ENCODE measurements at regions not wholly inside any gene's neighbourhood (a gene's known extent, or its start where the extent isn't known, plus 50 kb on each side); places are given as distances from the start of the nearest gene placed in this dataset.
A peak's percentile ranks its signal among the peaks of the same experiment; 100 is the strongest.

DNA sequence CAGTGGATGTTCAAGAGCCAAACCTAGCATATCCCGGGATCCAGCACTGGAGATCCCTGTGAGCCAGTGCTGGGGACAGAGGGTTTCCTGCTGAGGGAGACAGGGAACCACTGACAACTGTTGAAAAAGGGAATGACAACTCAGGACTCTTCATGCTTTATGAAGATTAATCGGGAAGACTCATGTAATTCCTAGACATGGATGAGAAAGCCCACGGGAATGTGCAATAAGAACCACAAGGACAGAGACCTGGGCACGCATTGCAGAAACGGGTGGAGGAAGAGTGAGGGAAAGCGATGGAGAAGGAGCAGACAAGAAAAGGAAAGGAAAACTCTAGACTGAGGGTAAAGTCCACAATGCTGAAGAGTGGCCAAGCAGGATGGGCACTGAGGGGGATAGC is 296.0 kb downstream of the PCNX1 start:
- DNase-seq: no peak

DNA sequence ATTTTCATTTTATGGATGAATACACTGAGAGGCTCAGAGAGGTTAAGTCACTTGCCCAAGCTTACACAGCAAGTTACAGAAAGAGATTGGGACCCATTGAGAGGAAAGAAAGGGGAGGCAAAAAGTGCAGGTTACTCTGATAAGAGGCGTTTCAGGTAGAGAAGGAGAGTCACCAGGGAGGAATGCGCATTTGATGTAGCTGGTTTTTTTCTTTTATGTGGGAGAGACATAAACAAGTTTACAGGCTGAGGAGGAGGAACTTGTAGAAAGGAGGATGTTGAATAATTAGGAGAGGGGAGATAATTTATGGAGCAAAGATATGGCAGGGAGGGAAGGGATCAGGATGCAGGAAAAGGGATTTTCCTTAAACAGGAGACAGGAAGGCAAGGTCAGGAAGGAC is 297.0 kb downstream of the PCNX1 start:
- no peak for DNase-seq

DNA sequence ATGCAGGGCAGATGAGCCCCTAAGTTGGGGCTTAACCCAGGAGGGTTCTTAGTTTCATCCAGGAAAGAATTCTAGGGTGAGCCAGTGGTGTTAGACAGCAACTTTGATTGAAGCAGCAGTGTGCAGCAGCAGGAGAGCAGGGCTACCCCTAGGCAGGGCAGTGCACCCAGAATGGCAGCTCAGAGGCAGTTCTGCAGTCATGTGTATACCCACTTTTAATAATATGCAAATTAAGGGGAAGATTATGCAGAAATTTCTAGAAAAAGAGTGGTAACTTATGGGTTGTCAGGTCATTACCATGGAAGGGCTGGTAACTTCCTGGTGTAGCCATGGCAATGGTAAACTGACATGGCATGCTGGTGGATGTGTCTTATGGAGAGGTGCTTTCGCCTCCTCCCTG is 297.5 kb downstream of the PCNX1 start:
- no peak for DNase-seq

DNA sequence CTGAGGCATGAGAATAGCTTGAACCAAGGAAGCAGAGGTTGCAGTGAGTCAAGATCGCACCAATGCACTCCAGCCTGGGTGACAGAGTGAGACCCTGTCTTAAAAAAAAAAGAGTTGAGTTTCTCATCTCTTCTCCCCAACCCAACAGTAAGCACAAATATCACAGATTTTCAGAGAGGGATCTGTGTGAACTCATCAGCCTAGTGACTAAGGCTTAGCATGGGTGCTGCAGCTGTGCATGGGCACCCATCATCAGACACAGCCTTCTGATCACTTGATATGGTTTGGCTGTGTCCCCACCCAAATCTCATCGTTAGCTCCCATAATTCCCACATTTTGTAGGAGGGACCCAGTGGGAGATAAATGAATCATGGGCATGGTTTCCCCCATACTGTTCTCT is 298.9 kb downstream of the PCNX1 start:
- no peak for DNase-seq

DNA sequence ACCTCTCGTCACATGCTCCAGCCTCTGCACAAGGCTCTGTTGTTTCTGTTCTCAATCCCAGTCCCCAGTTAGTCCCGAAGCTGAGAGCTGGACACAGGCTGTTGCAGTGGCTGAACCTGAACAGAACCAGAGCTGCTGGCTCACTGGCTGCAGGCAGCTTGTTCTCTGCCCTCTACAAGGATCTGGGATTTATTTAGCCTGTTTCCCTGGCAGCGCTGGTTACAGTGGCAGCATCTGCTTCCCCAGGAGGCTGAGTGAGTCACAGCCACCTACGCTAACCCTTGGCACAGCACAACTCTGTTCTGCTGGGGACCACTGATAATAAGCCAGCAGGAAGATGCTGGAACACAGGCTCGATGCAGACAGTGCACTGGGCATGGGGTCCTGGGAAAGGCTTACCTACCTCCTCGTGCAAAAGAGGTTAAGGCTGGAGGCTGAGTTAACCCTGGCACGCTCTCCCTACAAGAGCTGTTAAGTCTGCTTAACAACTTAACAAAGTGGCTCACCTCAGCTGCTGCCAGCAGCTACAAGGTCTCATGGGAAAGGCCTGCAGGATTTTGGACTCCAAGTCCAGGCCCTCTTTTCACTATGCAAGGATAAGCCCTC is 299.6 kb downstream of the PCNX1 start:
- no peak for DNase-seq

DNA sequence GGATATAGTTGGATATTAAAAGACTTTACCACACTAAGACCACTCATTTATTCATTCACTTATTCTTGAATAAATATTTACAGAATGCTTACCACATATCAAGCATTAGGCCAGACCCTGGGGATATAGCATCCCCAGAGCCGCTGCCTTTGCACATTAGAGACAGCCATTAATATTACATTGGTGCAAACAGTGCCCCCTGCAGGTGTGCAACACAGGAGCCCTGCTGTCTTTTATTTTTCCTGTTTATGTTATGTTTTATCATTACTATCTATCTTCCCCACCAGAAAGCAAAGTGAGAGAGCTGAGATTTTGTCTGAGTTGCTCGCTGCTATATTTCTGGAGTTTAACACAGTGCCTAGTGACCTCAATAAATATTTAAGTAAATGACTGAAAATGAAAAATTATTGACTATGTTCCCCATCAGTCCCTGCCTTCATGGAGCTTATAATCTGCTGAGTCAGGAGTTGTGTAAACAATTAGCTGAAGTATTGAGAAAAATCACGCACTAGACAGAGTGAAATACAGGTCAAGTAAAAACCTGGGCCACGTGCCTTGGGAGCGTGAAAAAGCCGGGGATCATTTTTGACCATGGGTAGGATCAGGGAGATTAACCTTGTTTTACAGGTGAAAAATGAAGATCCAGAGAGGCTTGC is 301.6 kb downstream of the PCNX1 start:
- peak; percentile 16 for DNase-seq

DNA sequence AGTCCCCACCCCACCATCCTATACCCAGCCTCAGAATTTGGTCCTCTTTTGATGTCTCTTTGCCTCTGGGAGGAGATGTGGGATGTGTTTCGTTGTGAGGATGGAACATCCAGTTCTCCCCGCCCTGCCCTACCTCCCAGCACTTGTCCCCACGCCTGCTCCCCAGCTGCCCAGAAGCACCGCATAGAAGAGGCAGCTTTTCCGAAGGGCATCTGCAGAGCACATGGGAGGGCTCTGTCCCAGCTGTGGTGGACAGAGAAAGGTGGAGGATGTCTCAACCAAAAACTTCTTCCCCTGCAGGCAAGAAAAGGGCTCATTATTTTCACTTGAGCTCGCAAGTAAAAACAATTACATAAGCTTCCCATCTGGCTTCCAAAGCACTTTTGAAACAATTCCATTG is 302.6 kb downstream of the PCNX1 start:
- no peak for DNase-seq

DNA sequence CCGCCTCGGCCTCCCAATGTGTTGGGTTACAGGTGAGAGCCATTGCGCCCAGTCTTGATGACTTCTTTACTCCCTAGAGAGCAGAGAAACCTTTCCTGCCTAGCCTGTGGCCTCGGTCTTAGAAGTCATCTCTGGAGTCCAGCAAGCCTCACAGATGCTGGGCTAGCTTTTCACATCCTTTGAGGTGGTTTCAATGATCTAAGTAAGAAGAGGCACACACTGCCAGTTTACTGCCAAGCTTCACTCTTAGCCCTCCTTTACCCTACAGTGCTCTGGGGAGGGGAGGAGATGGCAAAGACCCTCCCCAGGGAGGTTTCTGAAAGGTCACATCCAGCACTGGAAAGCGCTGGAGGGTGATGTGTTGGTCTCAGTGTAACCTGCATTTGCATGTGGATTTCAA is 304.8 kb downstream of the PCNX1 start:
- no peak for DNase-seq

DNA sequence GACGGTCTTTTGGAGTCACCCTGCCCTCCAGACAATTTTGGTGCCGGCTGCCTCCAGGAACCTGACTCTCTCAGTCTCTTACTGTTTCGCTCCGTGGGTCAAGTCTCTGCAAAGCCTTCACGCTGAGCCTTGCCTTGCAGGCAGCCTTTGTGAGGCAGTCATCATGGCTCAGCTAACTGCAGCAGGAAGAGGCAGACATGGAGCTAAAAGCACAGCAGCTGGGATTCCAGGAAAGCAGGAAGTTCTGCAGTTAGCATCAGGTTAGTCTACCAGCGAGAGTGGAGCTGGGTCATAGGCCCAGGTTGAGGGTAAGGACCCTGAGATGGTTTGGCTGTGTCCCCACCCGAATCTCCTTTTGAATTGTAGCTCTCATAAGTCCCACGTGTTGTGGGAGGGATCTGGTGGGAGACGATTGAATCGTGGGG is 305.4 kb downstream of the PCNX1 start:
- no peak for DNase-seq

DNA sequence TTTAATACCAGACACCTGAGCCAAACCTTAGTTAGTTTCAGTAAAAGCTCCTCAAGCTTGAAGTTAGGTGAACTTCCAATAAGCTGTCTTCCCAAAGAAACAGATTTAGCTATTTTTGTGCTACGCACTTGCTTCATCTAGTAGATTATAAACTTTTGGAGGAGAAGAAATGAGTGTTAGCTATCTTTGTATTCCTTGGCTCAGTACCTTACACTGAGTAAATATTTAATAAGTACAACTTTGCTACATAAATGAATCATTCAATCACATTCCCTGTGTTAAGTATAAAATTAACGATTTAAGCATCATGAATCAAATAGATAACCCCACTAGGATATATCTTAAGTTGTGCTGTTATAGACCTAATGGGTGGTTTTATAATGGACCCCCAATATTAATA is 307.0 kb downstream of the PCNX1 start:
- no peak for DNase-seq

DNA sequence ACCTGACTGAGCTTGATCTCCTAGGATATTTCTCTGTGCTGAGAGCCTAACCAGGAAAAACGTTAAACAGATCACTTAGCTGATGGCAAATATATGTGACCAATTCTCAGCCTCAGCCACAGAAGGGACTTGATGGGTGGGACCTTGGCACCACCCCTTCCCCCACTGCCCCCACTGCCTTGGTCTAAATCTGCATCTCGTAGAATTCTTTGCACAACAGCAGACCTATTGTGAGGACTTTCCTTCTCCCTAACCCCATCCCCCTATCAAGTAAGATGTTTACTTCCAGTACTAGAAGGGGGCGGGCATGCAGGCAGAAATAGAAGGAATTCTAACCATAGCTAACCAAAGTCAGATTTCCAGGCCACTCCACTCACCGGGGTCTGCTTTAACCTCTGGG is 313.2 kb downstream of the PCNX1 start:
- DNase-seq: no peak

DNA sequence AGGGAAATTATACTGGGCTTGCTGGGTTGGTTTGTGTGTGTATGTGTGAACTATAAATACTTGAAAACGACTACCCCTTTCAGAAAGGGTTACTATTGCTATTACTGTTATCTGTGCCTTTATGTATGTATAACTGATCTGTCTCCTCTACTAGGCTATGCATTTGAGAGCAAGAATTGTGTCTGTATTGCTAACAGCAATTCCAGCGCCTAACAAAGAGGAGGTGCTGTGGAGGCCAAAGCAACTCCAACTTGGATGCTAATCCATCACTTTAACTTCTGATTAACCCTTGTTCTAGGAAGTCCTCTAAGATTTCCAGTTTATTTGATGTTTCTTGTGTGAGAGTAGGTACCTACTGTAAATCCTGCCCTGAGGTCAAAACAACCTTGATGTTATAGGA is 313.9 kb downstream of the PCNX1 start:
- no peak for DNase-seq

DNA sequence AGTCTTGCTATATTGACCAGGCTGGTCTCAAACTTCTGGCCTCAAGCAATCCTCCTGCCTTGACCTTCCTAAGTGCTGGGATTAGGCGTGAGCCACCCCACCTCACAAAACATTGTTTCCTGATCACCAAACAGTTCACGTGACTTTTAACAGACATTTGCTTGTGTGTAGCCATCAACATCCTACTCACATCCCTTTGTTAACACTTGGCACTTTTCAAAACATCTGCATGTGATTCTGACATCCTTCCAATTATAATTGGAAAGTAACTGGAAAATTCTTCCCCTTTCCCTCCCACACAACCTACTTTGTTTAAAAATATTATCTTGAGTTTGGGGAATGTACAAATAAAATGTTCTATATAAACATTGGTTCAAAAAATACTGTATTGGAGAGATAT is 317.9 kb downstream of the PCNX1 start:
- DNase-seq: no peak

DNA sequence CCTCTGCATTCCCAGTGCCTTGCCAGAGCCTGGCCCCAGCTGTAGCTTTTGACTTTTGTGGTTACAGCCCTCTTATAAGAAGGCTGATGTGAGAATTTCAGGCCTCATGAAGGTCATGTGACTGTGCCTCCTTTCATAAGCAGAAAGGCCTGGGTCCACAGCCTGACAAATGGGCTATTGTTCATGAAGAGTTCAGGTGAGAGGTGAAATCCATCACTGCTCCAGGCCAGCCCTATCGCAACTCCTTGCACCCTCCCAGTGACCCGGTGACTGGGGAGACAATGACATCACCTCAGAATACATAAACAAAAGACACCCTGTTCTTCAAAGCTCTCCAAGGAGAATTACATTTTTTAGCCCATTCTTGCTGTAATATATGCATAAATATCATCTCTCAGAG is 321.5 kb downstream of the PCNX1 start:
- no peak for DNase-seq

DNA sequence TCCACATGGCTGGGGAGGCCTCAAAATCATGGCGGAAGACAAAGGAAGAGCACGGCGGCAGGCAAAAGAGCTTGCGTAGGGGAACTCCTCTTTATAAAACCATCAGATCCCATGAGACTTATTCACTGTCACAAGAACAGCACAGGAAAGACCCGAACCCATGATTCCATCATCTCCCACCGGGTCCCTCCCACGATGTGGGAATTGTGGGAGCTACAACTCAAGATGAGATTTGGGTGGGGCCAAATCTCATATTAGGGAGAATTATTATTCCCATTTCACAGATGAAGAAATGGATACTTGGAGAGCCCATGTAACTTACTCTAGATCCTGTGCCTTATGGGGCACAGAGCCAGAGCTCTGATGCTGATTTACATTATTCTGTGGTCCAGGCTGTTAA is 322.6 kb downstream of the PCNX1 start:
- DNase-seq: no peak

DNA sequence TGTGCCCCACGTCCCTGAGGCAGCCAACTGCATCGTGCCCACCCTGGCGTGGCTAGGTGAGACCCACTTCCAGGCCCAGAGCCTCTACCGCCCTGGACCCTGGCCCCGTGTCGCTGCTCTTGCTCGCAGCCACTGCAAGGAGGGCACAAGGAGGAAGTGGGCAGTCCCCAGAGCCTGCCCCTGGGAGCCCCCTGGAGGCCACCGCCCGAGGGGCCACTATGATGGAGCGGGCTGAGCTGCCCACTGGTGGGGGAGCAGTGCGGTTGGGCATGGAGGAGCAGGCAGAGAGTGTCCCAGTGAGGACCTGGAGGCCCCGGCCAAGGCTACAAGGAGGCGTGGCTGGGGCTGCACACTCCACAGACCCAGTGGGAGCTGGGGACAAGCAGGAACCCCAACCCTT is 323.6 kb downstream of the PCNX1 start:
- no peak for DNase-seq

DNA sequence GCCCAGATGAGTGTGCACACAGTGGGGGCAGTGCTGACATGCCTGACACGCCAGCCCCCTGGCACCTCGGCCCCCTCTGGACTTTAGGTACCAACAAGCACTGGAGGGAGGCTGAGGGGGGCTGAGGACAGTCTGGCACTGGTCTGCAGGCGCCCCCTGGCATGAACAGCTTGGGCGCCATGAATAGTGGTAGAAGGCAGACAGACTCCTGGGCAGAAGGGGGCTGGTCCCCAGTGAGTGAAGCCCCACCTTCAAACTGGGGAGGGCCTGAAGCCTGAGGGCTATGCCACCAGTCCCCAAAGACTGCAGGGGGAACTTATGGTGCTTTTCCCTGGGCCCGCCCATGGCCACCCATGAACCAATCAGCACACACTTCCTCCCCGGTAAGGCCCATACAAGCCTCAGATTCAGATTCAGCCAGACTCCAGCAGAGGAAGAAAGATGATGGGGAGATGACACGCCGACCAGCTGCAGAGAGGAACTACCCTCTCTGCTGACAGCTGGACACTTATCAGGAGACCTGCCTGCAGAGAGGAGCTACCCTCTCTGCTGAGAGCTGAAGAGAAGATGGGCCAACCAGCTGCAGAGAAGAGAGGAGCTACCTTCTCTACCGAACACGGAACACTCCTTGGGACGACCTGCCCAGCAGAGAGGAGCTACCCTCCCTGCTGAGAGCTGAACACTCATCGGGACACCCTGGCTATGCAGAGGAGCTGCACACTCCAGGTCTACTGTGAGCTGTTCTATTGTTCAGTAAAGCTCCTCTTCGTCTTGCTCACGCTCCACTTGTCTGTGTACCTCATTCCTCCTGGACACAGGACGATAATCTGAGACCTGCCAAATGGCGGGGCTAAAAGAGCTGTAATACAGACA is 324.5 kb downstream of the PCNX1 start:
- no peak for DNase-seq

DNA sequence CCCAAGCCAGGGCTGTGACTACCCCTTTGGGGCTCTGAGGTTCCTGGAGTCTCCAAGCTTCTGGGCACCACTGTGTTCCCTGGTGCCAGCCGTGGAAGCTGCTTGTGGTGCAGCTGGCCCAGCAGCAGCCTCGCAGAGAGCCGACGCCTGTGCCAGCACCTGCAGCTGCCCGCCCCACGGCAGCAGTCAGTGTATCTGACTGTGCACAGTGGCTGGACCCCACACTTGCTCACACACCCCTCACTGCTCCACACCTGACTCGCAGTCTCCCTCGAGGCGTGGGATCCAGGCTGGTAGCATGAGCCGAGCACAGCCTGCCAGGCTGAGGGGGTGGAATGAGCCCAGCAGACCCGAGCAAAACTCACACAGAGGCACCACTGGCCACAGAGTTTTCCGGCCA is 325.2 kb downstream of the PCNX1 start:
- no peak for DNase-seq

DNA sequence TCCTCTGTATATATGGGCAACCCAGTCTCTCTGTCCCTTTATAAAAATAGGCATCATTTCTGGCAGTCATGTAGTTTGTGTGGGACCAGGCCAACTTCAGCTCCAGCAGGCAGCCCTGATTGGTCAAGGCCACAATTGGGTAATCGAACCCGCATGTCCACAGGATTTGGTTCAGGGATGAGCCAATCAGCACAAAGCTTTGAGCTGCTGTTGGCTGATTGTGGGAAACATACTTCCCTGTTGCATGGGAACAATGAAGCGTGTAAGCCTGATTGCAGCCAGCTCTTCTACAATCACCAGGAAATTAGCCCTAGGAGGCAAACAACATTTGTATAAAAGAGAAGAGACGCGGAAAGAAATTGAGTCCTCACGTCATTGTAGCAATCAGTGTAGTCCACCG is 328.6 kb downstream of the PCNX1 start:
- no peak for DNase-seq

DNA sequence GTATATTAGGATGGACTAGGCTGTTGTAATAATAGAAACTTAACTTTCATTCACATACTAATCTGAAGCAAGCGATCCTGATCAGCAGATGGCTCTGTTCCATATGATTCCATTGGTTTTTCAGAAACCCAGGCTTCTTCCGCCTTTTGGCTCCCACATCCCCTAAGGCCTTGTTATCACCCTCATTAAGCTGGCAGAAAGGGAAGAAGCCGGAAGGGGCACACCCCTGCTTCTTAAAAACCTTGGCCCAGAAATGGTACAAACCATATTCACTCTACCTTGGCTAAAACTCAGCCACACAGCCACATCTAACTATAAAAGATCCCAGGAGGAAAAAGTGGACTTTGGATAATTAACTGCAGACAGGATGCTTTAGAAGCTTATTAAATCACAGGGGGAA is 329.2 kb downstream of the PCNX1 start:
- no peak for DNase-seq

DNA sequence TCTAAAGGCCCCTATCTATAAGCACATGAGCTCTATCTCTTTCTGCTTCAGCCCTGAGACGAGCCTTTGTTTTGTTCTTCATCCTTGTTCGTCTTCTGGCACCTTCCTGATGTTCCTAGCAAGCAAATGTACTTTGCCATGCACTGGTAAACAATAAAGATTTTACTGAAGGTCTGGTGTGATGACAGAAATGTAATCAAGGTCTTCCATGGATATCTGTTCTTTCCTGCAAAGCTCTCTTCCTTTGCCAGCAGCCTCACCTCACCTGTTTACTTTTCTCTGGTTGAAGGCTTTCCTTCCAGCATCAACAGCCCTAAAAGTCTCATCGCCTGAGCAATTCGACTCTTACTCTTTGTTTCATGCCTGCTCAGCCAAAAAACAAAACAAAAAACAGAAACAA is 330.3 kb downstream of the PCNX1 start:
- no peak for DNase-seq

DNA sequence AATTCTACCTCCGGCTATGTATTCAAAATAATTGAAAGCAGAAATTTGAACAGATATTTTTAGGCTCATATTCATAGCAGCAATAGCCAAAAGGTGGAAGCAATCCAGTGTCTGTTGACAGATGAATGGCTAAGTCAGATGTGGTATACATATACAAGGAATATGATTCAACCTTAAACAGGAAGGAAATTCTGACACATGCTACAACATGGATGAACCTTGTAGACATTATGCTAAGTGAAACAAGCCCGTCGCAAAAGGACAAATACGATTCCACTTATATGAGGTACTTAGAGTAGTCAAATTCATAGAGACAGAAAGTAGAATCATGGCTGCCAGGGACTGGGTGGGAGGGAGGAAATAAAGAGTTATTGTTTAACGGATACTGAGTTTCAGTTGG is 331.6 kb downstream of the PCNX1 start:
- no peak for DNase-seq

DNA sequence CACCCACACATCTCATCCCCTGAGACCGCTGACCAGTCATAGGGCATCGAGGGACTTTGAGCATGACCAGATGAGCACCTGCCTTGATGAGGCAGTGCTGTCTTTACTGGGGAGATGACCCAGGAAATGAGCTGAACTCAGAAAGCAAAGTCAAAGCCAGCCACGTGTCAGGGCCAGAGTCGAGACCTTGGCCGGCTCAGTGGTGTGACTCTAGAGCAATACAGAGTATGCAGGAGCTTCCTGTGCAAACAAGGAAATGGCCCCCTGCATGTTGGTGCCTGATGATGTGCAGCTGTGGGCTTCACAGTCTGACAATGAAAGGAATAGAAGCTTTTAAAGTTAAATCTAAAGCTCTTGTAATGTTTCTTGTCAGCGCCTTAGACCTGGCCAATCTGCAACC is 332.9 kb downstream of the PCNX1 start:
- DNase-seq: no peak

DNA sequence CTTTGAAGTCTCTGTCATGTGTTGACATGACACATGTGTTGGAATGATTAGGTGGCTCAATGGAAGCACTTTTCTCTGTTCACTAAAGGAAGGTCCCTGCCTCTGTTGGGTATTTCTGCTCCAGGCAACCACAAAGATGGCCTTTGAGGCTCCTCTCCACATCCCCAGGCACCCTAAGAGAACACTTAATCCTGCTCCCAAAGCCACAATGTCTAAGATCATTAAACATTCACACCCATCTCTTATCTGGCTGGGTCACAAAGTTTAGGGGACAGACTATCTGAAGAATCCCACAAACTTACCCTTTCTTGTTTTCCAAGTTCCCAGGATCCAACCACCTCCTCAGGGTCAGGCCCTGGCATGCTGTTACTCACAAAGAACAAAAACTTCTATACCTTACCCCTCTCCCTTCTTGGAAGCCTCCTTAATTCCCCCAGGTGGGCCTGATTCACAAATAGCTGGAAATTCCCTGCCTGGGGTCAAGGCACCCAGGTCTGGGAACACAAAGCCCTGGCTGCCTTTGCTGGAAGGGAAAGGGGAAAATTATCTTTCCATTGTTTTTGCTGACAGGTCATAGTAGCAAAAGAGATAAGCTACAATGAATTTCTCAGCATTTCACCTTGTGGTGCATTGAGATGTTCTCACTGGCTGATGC is 333.7 kb downstream of the PCNX1 start:
- DNase-seq: no peak
